Type B pancreatic cell (in vitro differentiated cells): ENCODE measurements at regions not wholly inside any gene's neighbourhood (a gene's known extent, or its start where the extent isn't known, plus 50 kb on each side); places are given as distances from the start of the nearest gene placed in this dataset.

Experiments
- DNase-seq: peaks from one replicate; pipeline ENCODE4 v3.0.0; 2021; ENCODE audit warnings: mixed read lengths; ENCODE audit not compliant: unreplicated experiment; ENCODE audit errors: extremely low spot score
- H3K27ac Mint-ChIP-seq: 2 replicates; pipeline ENCODE4 v1.8.0; 2021; ENCODE audit warnings: mild to moderate bottlenecking, mixed read lengths
- H3K27me3 Mint-ChIP-seq: 2 replicates; pipeline ENCODE4 v1.8.0; 2021; ENCODE audit warnings: mixed read lengths
- H3K36me3 Mint-ChIP-seq: 2 replicates; pipeline ENCODE4 v1.8.0; 2021; ENCODE audit warnings: mixed read lengths
- H3K4me1 Mint-ChIP-seq: one replicate; pipeline ENCODE4 v1.8.0; 2021; ENCODE audit warnings: mixed read lengths; ENCODE audit not compliant: unreplicated experiment
- H3K4me3 Mint-ChIP-seq: 2 replicates; pipeline ENCODE4 v1.8.0; 2021; ENCODE audit warnings: mild to moderate bottlenecking, mixed read lengths
- H3K9me3 Mint-ChIP-seq: 2 replicates; pipeline ENCODE4 v1.8.0; 2021; ENCODE audit warnings: mixed read lengths
- TF ChIP-seq, protein P1 (sequence below): fragments of 200-600 bp; sonication (generic); conservative IDR thresholded peaks from 2 replicates; pipeline ENCODE4 v1.5.0; 2021; ENCODE audit warnings: antibody characterized with exemption, mild to moderate bottlenecking

- Mint-ChIP-seq H3K27me3 (peaks cover 4% of the 10 kb centered on the region), H3K9me3 (no peaks in the 10 kb centered on the region), H3K27ac (no peak overlapping the region), H3K36me3 (no peaks in the 10 kb centered on the region), H3K4me3 (no peak overlapping the region), H3K4me1 (peaks cover 6% of the 10 kb centered on the region)
- DNase-seq = no peak
- TF ChIP-seq, protein P1, sequence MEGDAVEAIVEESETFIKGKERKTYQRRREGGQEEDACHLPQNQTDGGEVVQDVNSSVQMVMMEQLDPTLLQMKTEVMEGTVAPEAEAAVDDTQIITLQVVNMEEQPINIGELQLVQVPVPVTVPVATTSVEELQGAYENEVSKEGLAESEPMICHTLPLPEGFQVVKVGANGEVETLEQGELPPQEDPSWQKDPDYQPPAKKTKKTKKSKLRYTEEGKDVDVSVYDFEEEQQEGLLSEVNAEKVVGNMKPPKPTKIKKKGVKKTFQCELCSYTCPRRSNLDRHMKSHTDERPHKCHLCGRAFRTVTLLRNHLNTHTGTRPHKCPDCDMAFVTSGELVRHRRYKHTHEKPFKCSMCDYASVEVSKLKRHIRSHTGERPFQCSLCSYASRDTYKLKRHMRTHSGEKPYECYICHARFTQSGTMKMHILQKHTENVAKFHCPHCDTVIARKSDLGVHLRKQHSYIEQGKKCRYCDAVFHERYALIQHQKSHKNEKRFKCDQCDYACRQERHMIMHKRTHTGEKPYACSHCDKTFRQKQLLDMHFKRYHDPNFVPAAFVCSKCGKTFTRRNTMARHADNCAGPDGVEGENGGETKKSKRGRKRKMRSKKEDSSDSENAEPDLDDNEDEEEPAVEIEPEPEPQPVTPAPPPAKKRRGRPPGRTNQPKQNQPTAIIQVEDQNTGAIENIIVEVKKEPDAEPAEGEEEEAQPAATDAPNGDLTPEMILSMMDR = no peak
These were observed 166.1 kb downstream of the RPS24 start for GRCh38 chr10:78199759-78200158.

DNA sequence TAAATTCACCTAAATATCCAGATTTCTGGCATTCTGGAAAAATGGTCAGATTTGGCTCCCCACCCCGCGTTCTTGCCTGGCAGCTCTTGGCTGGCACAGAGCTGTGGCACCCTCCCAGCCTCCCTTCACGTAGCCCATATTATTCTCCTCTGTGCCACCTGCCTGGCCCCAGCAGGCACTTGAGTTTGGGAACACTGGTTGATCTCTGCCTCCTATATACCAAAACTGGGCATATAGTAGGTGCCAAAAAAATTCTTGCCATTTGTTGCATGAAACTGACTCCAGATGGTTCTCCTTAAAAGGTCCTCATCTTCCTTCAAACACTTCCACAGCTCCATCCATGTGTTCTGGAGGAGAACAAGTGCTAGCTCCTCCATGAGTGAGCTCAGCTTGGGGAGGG, 167.0 kb downstream of the RPS24 start:
- Mint-ChIP-seq H3K9me3 (no peaks in the 10 kb centered on the region), H3K4me3 (no peak overlapping the region), H3K27ac (no peak overlapping the region), H3K27me3 (peaks cover 4% of the 10 kb centered on the region), H3K36me3 (no peaks in the 10 kb centered on the region), H3K4me1 (peaks cover 13% of the 10 kb centered on the region)
- TF ChIP-seq, protein P1 = no peak
- DNase-seq = no peak

DNA sequence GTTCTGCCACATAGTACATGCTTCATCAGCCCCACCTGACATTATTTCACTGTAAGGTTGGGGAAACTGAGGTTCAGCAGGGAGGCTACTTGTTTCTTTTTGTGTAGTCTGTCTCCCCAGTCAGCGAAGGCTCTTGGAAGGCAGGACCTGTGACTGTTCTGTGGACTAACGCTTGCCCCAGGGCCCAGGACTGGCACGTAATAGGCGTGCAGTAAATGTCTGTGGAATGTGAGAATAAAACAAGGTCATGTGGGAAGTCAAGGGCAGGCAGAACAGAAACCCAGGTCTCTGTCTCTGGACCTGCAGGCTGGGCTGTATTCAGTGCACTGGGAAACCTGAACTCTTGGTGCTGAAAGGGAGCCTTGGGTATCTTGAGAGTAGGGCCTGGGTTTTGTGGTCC, 168.7 kb downstream of the RPS24 start:
- H3K9me3 Mint-ChIP-seq = no peaks in the 10 kb centered on the region
- no peak overlapping the region for H3K27ac Mint-ChIP-seq
- no peak overlapping the region for H3K4me3 Mint-ChIP-seq
- H3K27me3 Mint-ChIP-seq = peaks cover 4% of the 10 kb centered on the region
- TF ChIP-seq, protein P1 = no peak
- H3K4me1 Mint-ChIP-seq = peaks cover 23% of the 10 kb centered on the region
- H3K36me3 Mint-ChIP-seq = no peaks in the 10 kb centered on the region
- no peak for DNase-seq

- DNase-seq = no peak
- TF ChIP-seq, protein P1 = no peak
- no peaks in the 10 kb centered on the region for H3K36me3 Mint-ChIP-seq
- peaks cover 4% of the 10 kb centered on the region for H3K27me3 Mint-ChIP-seq
- H3K4me1 Mint-ChIP-seq = peaks cover 25% of the 10 kb centered on the region
- no peak overlapping the region for H3K27ac Mint-ChIP-seq
- H3K4me3 Mint-ChIP-seq = no peak overlapping the region
- H3K9me3 Mint-ChIP-seq = no peaks in the 10 kb centered on the region
These were observed 170.5 kb downstream of the RPS24 start for GRCh38 chr10:78203915-78204818.

- Mint-ChIP-seq H3K9me3 (no peaks in the 10 kb centered on the region), H3K36me3 (no peaks in the 10 kb centered on the region), H3K4me1 (peaks cover 34% of the 10 kb centered on the region), H3K4me3 (no peak overlapping the region), H3K27me3 (peaks cover 4% of the 10 kb centered on the region), H3K27ac (no peak overlapping the region)
- TF ChIP-seq, protein P1 = no peak
- no peak for DNase-seq
These were observed 171.9 kb downstream of the RPS24 start for GRCh38 chr10:78205457-78206016.
